ENCODE measurements at regions not wholly inside any gene's neighbourhood (a gene's known extent, or its start where the extent isn't known, plus 50 kb on each side); places are given as distances from the start of the nearest gene placed in this dataset.

GRCh38 chr10:58896229-58896628 lies 280.2 kb upstream of the PHYHIPL start:
- TF ChIP-seq, protein P1, sequence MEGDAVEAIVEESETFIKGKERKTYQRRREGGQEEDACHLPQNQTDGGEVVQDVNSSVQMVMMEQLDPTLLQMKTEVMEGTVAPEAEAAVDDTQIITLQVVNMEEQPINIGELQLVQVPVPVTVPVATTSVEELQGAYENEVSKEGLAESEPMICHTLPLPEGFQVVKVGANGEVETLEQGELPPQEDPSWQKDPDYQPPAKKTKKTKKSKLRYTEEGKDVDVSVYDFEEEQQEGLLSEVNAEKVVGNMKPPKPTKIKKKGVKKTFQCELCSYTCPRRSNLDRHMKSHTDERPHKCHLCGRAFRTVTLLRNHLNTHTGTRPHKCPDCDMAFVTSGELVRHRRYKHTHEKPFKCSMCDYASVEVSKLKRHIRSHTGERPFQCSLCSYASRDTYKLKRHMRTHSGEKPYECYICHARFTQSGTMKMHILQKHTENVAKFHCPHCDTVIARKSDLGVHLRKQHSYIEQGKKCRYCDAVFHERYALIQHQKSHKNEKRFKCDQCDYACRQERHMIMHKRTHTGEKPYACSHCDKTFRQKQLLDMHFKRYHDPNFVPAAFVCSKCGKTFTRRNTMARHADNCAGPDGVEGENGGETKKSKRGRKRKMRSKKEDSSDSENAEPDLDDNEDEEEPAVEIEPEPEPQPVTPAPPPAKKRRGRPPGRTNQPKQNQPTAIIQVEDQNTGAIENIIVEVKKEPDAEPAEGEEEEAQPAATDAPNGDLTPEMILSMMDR (conservative IDR thresholded peaks at IDR 0.05 in 1 of 2, IDR thresholded peaks at IDR 0.05 in 1 of 2; ENCODE audit: extremely low read depth in 1 of 2, insufficient read depth in 1 of 2, low read depth in 1 of 2, low read length in 2 of 2): no peak
- no peak for TF ChIP-seq EZH2 (IDR thresholded peaks at IDR 0.05; ENCODE audit: borderline replicate concordance, low read length)

Measured in mammary epithelial cell (primary cell).